IMR-90 (cell line): ENCODE measurements at regions not wholly inside any gene's neighbourhood (a gene's known extent, or its start where the extent isn't known, plus 50 kb on each side); places are given as distances from the start of the nearest gene placed in this dataset.

Experiments used
- ATAC-seq: fragments of 200-7000 bp; cut with Tn5 transposase; 2 replicates; pipeline ENCODE4 v1.9.1; 2020; ENCODE audit warnings: low read depth, mild to moderate bottlenecking, moderate library complexity
- BruUV-seq: library from RNA; stranded (reverse); fragments of 400-500 nt; replicated peaks from 2 replicates; lab custom pipeline; 2021; lab: Mats Ljungman, UMichigan
- CTCF ChIA-PET: fragments of 300-600 bp; formaldehyde crosslinking; extraction: SDS; loops from one replicate; lab custom pipeline; 2021; ENCODE audit warnings: antibody characterized with exemption; lab: Yijun Ruan, JAX
- POLR2A ChIA-PET: fragments of 300-600 bp; sonication (Branson Sonifier 250); formaldehyde crosslinking; loops from one replicate; lab custom pipeline; 2022; ENCODE audit warnings: antibody characterized with exemption; ENCODE audit not compliant: unreplicated experiment; lab: Charles Lee
- DNase-seq: peaks from one replicate; pipeline ENCODE4 v3.0.0; 2013
- H2AFZ ChIP-seq: replicated peaks from 2 replicates; pipeline ENCODE3; 2013; ENCODE audit warnings: low read length, mild to moderate bottlenecking; ENCODE audit not compliant: poor library complexity
- H2AK5ac ChIP-seq: 2 replicates; pipeline ENCODE4 v1.6.1; 2013; ENCODE audit warnings: low read depth, low read length, inconsistent platforms
- H2AK9ac ChIP-seq: replicated peaks from 2 replicates; pipeline ENCODE3; 2013; ENCODE audit warnings: mild to moderate bottlenecking, low read depth, low read length, moderate library complexity; ENCODE audit not compliant: poor library complexity
- H2BK120ac ChIP-seq: 2 replicates; pipeline ENCODE4 v1.6.1; 2013; ENCODE audit warnings: low read depth, low read length, inconsistent platforms
- H2BK15ac ChIP-seq: 3 replicates; pipeline ENCODE4 v1.6.1; 2013; ENCODE audit warnings: low read depth, low read length, inconsistent platforms
- H2BK20ac ChIP-seq: 2 replicates; pipeline ENCODE4 v1.6.1; 2013; ENCODE audit warnings: low read depth, mild to moderate bottlenecking, inconsistent platforms, low read length, moderate library complexity
- H2BK5ac ChIP-seq: 2 replicates; pipeline ENCODE4 v1.6.1; 2013; ENCODE audit warnings: mild to moderate bottlenecking, low read depth, low read length, inconsistent platforms; ENCODE audit not compliant: poor library complexity, severe bottlenecking
- H3K14ac ChIP-seq: replicated peaks from 2 replicates; pipeline ENCODE4 v1.6.1; 2013; ENCODE audit warnings: low read depth, low read length, inconsistent platforms
- H3K18ac ChIP-seq: 2 replicates; pipeline ENCODE4 v1.6.1; 2013; ENCODE audit warnings: low read depth, low read length, control low read depth
- H3K23ac ChIP-seq: 2 replicates; pipeline ENCODE4 v1.6.1; 2013; ENCODE audit warnings: low read depth, low read length, inconsistent platforms
- H3K27ac ChIP-seq: 2 replicates; pipeline ENCODE4 v1.5.1; 2013; ENCODE audit warnings: mild to moderate bottlenecking, control low read depth, low read length; ENCODE audit not compliant: insufficient read depth
- H3K27me3 ChIP-seq: 2 replicates; pipeline ENCODE4 v1.6.1; 2013; ENCODE audit warnings: low read length; ENCODE audit not compliant: control insufficient read depth, insufficient read depth
- H3K36me3 ChIP-seq: 2 replicates; pipeline ENCODE4 v1.6.1; 2013; ENCODE audit warnings: low read length, mixed read lengths; ENCODE audit not compliant: control insufficient read depth, insufficient read depth
- H3K4ac ChIP-seq: 2 replicates; pipeline ENCODE4 v1.6.1; 2013; ENCODE audit warnings: low read depth, low read length, inconsistent platforms
- H3K4me1 ChIP-seq: 2 replicates; pipeline ENCODE4 v1.6.1; 2013; ENCODE audit warnings: low read length, mixed read lengths; ENCODE audit not compliant: control insufficient read depth, insufficient read depth
- H3K4me2 ChIP-seq: 2 replicates; pipeline ENCODE4 v1.6.1; 2013; ENCODE audit warnings: low read depth, mild to moderate bottlenecking, control low read depth, low read length, moderate library complexity
- H3K4me3 ChIP-seq: 2 replicates; pipeline ENCODE4 v1.5.1; 2013; ENCODE audit warnings: low read depth, mild to moderate bottlenecking, control low read depth, low read length, moderate library complexity; ENCODE audit not compliant: insufficient read depth
- H3K56ac ChIP-seq: 2 replicates; pipeline ENCODE4 v1.6.1; 2013; ENCODE audit warnings: low read length, inconsistent platforms; ENCODE audit not compliant: insufficient read depth; ENCODE audit errors: extremely low read depth
- H3K79me1 ChIP-seq, 2 experiments: 2 replicates each; pipeline ENCODE4 v1.6.1; 2013; ENCODE audit warnings: low read length in 2 of 2, inconsistent platforms in 1 of 2, low read depth in 1 of 2
- H3K9ac ChIP-seq: 2 replicates; pipeline ENCODE4 v1.6.1; 2013; ENCODE audit warnings: low read depth, low read length, control low read depth
- H3K9me1 ChIP-seq: 2 replicates; pipeline ENCODE4 v1.6.1; 2013; ENCODE audit warnings: low read length, inconsistent platforms; ENCODE audit not compliant: insufficient read depth
- H3K9me3 ChIP-seq: 2 replicates; pipeline ENCODE4 v1.6.1; 2013; ENCODE audit warnings: low read length; ENCODE audit not compliant: control insufficient read depth, insufficient read depth
- H4K20me1 ChIP-seq: 2 replicates; pipeline ENCODE4 v1.6.1; 2013; ENCODE audit warnings: low read length, inconsistent platforms; ENCODE audit not compliant: insufficient read depth
- H4K5ac ChIP-seq: 2 replicates; pipeline ENCODE4 v1.6.1; 2013; ENCODE audit warnings: mild to moderate bottlenecking, low read depth, low read length, control low read depth
- H4K8ac ChIP-seq, 2 experiments: 2 replicates each; pipeline ENCODE4 v1.6.1; 2013; ENCODE audit warnings: low read depth in 2 of 2, low read length in 2 of 2, control low read depth in 1 of 2, inconsistent platforms in 1 of 2
- H4K91ac ChIP-seq: 2 replicates; pipeline ENCODE4 v1.6.1; 2013; ENCODE audit warnings: low read depth, low read length, inconsistent platforms; ENCODE audit not compliant: insufficient read depth
- FOS ChIP-seq: fragments of 150-350 bp; IDR thresholded peaks from 2 replicates; pipeline ENCODE4 v1.6.1; 2016; ENCODE audit warnings: low read depth, low read length
- NFE2L2 ChIP-seq: fragments of 150-350 bp; IDR thresholded peaks from 2 replicates; pipeline ENCODE4 v1.6.1; 2016; ENCODE audit warnings: low read depth, mild to moderate bottlenecking, low read length
- SMC3 ChIP-seq: fragments of 150-350 bp; IDR thresholded peaks from 2 replicates; pipeline ENCODE4 v1.6.1; 2016; ENCODE audit warnings: low read depth, mild to moderate bottlenecking, antibody characterized with exemption, low read length, moderate library complexity
- WGBS, 2 experiments: methylation state at CpG; one replicate each; pipeline versions ENCODE4 v1.1.5 to v1.1.7; 2013; ENCODE audit warnings: missing lambda C conversion rate in 2 of 2; ENCODE audit not compliant: insufficient read length in 1 of 2; ENCODE audit errors: extremely low coverage in 2 of 2; 5-methylcytosine and 5-hydroxymethylcytosine counted together
- dilution Hi-C: fragments of 300-500 bp; cut with HindIII; formaldehyde crosslinking; loops from one replicate; pipeline ENCODE4 v1.14.3; 2018; ENCODE audit warnings: low sequenced_read_pairs; ENCODE audit not compliant: unreplicated experiment
- in situ Hi-C: fragments of 300-500 bp; cut with MboI; formaldehyde crosslinking; loops from 3 replicates; pipeline ENCODE4 v1.14.3; 2019; ENCODE audit warnings: low sequenced_read_pairs, inconsistent platforms, mixed read lengths
- intact Hi-C: fragments of 100-400 bp; cut with micrococcal nuclease; formaldehyde crosslinking; loops from 2 replicates; pipeline ENCODE4 v1.10.0; 2022
- TF ChIP-seq, protein P1 (sequence below): fragments of 150-350 bp; IDR thresholded peaks from 2 replicates; pipeline ENCODE4 v1.6.1; 2016; ENCODE audit warnings: low read depth, mild to moderate bottlenecking, low read length, moderate library complexity, borderline replicate concordance

DNA sequence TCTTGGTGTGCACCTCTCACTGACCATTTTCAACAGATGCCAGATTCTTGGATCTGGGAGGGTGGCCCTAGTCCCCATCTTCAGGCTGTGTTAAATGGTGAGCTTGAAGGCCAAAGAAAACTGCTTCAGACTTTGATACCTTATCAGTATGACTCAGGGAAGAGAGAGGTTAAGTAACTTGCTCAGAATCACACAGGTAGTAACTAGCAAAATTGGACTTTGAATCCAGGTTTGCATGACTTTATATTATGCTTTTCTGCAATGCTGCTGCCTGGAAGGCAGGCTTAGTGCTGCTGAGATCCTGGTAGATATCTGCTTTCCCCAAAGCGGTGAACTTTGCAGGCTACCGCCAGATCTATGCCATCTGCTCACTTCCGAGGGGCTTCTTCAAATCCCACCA lies 487.3 kb downstream of the INSC start:
- intact Hi-C loops (no loop called here), dilution Hi-C loops (no loop called here), in situ Hi-C loops (no loop called here)
- H3K4me2 ChIP-seq: no peak overlapping the region
- no peaks in the 10 kb centered on the region for H3K9me3 ChIP-seq
- no peak overlapping the region for H4K91ac ChIP-seq
- H3K9ac ChIP-seq: no peak overlapping the region
- no peaks in the 10 kb centered on the region for H3K4me1 ChIP-seq
- H4K5ac ChIP-seq: no peak overlapping the region
- no TSS peak for BruUV-seq
- H3K23ac ChIP-seq: no peak overlapping the region
- H2BK15ac ChIP-seq: no peak overlapping the region
- 100% methylated on average over 2 of the region's 3 CpGs; no CpG with 5 or more reads in 1 of the 2 experiments for WGBS, 2 experiments
- DNase-seq (no peak), ATAC-seq (no peak)
- H2AK5ac ChIP-seq: no peak overlapping the region
- no peak overlapping the region for H3K14ac ChIP-seq
- no peak overlapping the region for H3K56ac ChIP-seq
- no peak overlapping the region for H2BK120ac ChIP-seq
- ChIA-PET CTCF (interaction anchor here (0.6 kb wide), 1 partner anchor 20 kb away, joined by 6 read pairs; no protein-coding TSS in a partner anchor), POLR2A (no interaction called here)
- H3K27me3 ChIP-seq: peaks cover 15% of the 10 kb centered on the region
- no peak overlapping the region for H3K4me3 ChIP-seq
- no peaks in the 10 kb centered on the region for H3K9me1 ChIP-seq
- no peak overlapping the region for H3K18ac ChIP-seq
- TF ChIP-seq, protein P1, sequence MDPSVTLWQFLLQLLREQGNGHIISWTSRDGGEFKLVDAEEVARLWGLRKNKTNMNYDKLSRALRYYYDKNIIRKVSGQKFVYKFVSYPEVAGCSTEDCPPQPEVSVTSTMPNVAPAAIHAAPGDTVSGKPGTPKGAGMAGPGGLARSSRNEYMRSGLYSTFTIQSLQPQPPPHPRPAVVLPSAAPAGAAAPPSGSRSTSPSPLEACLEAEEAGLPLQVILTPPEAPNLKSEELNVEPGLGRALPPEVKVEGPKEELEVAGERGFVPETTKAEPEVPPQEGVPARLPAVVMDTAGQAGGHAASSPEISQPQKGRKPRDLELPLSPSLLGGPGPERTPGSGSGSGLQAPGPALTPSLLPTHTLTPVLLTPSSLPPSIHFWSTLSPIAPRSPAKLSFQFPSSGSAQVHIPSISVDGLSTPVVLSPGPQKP: no peak
- TF ChIP-seq SMC3 (no peak), FOS (no peak), NFE2L2 (no peak)
- H2BK5ac ChIP-seq: no peak overlapping the region
- H3K4ac ChIP-seq: no peak overlapping the region
- no peak overlapping the region for H2AFZ ChIP-seq
- no peaks in the 10 kb centered on the region for H4K20me1 ChIP-seq
- no peak overlapping the region for H4K8ac ChIP-seq
- no peak overlapping the region for H3K27ac ChIP-seq
- H3K36me3 ChIP-seq: no peaks in the 10 kb centered on the region
- no peak overlapping the region for H2AK9ac ChIP-seq
- no peaks in the 10 kb centered on the region for H3K79me1 ChIP-seq
- H2BK20ac ChIP-seq: no peak overlapping the region
